H1 (cell line): ENCODE measurements at regions not wholly inside any gene's neighbourhood (a gene's known extent, or its start where the extent isn't known, plus 50 kb on each side); places are given as distances from the start of the nearest gene placed in this dataset.

Experiments used
- RAD21 ChIP-seq, 2 experiments: IDR thresholded peaks in 1 of 2; conservative IDR thresholded peaks in 1 of 2; 2 replicates each; pipeline ENCODE4 v1.6.1; 2011; ENCODE audit warnings: low read depth in 2 of 2, low read length in 2 of 2, improper control_type of control experiment in 1 of 2, inconsistent platforms in 1 of 2, mild to moderate bottlenecking in 1 of 2, moderate library complexity in 1 of 2

DNA sequence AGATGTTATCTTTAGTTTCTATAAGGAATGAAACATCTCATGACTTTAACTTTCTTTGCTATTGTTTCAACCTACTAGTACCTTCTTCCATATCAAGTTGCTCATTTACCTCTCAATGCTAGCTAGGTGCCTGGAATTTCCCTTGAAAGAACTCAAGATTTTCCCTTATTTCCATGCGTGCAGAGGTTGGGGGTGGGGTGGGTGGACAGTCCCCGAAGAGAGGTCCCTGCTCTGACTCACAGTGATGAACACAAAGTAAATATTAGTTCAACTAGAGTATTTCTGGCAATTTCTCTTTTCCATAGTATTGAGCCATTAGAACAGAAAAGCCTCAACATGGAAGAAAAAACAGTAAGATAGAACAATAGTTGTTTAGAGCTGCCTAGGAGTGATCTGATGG is 239.0 kb upstream of the ZP4 start (continued):
- no peak for TF ChIP-seq RAD21 (IDR thresholded peaks at IDR 0.05 in 1 of 2, conservative IDR thresholded peaks at IDR 0.05 in 1 of 2; ENCODE audit: low read depth in 2 of 2, low read length in 2 of 2)
- TF ChIP-seq, all 59 proteins: peak for 0
